ENCODE measurements at regions not wholly inside any gene's neighbourhood (a gene's known extent, or its start where the extent isn't known, plus 50 kb on each side); places are given as distances from the start of the nearest gene placed in this dataset.

DNA sequence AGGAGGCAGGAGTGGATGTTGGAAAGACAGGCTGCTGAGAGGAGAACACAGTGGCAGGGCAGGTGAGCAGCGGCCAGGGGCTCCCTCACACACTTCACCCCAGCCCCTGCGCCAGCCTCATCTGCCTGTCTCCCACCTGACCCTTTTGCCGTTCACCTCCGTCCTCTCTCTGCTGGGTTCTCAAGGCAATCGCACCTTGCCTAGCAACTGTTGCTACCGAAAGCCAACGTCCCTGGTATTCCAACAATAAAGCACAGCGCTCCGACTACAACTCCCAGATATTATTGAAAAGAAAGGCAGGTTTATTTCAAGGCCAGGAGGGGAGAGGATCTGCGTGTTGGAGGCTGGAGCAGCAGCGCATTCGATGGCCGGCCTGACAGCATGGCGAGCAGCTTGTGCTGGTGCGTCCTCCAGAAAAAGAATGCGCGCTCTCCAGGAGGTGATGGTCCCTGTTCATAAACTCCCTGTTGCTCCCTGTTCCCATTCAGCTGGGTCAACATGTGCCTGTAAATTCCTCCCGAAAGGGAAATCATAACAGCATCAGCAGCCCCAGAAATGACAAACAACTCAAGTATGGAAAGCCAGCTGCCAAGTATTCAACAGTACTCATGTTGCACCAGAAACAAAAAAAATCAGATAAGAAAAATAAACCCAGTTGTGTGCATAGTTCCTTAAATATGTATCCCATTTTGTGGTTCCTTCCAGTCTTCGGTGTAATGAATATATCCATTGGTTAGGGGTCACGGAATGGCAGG is 153.0 kb upstream of the DIO3 start:
- peak; percentile 67 to 95 for DNase-seq (ENCODE audit: low read depth in 1 of 2, low spot score in 1 of 2)
- in situ Hi-C loops (cut with HindIII; ENCODE audit: low pct_unique_long_range_greater_than_20kb, low sequenced_read_pairs), result no loop called here

DNA sequence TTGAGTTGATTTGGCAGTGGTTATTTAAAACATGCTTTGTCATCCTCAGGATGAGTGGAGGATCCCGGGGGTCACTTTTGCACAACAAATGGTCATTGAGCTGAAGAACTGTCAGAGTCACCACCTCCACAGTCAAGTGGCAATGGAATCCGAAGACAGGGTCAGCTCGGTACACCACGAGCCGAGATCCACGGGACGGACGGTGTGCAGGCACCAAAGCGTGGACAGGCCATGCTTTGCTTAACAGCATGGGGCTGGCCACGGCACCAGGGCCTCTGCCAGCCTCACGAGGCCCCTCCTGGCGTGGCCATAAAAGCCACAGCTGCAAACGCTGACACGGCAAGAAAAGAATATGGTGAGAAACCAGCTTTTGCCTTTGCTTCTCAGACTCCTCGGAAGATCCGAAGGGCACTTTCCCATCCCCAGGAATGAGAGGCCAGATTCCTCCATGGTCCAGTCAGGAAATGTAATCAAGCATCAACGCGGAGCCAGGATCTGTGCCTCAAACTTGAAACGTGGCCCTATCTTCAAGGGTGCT is 152.2 kb upstream of the DIO3 start:
- DNase-seq (ENCODE audit: low read depth in 1 of 2, low spot score in 1 of 2), result no peak
- TF ChIP-seq JUND (IDR thresholded peaks at IDR 0.05; ENCODE audit: low read depth), result no peak
- in situ Hi-C loops (cut with HindIII; ENCODE audit: low pct_unique_long_range_greater_than_20kb, low sequenced_read_pairs), result no loop called here

More for the DNA sequence above, 153.0 kb upstream of the DIO3 start:
- peak; percentile 66; the same call in 1 of the 2 replicates for TF ChIP-seq JUND (IDR thresholded peaks at IDR 0.05; ENCODE audit: low read depth)

DNA sequence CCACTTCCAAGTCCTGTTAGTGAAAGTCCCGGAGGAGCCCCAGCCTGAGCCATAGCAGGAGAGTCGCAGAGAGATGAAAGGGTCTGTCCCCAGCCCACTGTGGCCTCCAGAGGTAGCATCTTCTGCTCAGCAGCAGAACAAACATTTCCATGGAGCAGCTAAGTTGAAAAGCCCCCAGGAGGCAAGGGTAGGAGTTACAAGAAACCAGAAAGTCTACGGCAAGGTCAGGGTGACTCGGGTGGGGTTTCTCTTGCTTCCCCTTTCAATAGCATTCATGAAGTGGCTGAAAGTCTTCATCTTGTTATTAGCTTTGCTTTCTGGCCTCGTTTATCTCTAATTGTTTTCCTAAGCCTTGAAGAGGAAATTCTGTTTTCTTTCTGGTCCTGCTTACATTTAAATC is 151.2 kb upstream of the DIO3 start:
- DNase-seq (ENCODE audit: low read depth in 1 of 2, low spot score in 1 of 2), result no peak
- TF ChIP-seq JUND (IDR thresholded peaks at IDR 0.05; ENCODE audit: low read depth), result no peak
- in situ Hi-C loops (cut with HindIII; ENCODE audit: low pct_unique_long_range_greater_than_20kb, low sequenced_read_pairs), result no loop called here

DNA sequence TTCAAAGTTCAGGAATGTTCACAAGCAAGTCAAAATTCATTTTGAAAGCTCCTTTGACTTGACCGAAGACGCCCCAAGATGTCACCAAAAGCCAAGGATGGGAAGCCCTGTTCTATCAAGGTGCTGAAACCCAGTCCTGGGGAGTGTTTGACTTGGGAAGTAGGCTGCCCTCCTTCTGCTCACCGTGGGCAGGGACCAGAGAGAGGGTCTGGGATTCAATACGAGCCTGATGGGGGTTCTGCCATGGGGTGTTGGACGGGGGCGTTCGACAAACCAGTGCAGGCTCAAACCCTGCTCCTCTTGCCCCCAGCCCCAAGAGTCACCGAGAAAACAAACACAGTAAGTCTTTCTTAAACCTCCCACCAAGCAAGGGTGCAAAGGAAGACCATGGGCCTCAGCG is 150.1 kb upstream of the DIO3 start:
- DNase-seq (ENCODE audit: low read depth in 1 of 2, low spot score in 1 of 2), result no peak
- in situ Hi-C loops (cut with HindIII; ENCODE audit: low pct_unique_long_range_greater_than_20kb, low sequenced_read_pairs), result no loop called here
- no peak for TF ChIP-seq JUND (IDR thresholded peaks at IDR 0.05; ENCODE audit: low read depth)

DNA sequence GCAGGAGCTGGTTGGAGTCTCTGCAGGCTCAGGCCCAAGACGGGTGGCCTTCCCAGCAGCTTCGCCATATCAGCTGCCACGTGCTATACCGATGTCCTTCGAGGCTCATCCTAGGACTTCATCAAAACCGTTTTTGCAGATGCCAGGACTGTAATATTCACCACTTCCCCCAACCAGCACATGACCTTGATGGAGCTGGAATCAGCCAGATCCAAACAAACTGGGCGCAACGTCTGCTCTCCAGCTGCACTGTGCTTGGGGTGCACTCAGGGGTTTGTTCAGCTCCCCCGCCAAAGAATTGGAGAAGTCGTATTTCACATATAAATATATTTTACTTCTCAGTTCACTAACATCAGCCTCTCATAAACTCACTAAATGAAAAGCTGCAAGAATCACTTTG is 149.5 kb upstream of the DIO3 start:
- TF ChIP-seq JUND (IDR thresholded peaks at IDR 0.05; ENCODE audit: low read depth), result no peak
- DNase-seq (ENCODE audit: low read depth in 1 of 2, low spot score in 1 of 2), result no peak
- in situ Hi-C loops (cut with HindIII; ENCODE audit: low pct_unique_long_range_greater_than_20kb, low sequenced_read_pairs), result no loop called here

DNA sequence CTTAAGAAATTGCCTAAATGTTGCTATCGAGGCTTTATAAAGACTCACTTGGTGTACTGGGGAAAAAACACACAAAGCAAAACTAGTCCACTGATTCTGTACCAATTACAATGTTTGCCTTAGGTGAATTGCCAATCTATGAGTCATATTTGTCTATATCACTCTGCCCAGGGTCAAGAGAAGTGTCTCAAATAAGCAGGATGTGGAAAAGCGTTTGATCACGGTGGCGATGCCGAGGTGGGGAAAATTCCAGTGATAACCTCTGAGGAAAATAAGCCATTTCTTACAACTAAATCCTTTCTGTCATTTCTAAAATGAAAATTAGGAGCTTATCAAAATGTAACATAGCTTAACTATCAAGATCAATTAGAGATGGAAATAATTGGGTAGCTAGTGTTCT is 148.6 kb upstream of the DIO3 start:
- TF ChIP-seq JUND (IDR thresholded peaks at IDR 0.05; ENCODE audit: low read depth), result no peak
- DNase-seq (ENCODE audit: low read depth in 1 of 2, low spot score in 1 of 2), result no peak
- in situ Hi-C loops (cut with HindIII; ENCODE audit: low pct_unique_long_range_greater_than_20kb, low sequenced_read_pairs), result no loop called here

DNA sequence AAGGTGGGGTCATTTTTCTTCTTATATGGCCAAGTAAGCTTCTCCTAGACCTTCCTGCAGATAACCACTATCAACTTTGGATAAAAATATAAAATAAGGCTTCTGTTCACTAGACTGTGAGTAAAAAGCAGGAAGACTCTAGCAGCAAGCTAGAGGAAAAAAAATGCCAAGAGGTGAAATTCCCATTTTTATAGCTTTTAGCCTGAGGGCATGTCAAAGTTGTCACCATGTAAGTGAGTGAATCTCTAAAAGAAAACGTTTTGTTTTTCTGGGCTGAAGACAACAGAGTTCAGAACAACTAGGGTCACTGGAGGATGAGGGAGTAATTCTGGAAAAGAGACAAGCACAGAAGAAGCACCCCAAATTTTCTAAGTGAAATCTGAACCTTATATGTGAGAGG is 143.9 kb upstream of the DIO3 start:
- no peak for TF ChIP-seq JUND (IDR thresholded peaks at IDR 0.05; ENCODE audit: low read depth)
- DNase-seq (ENCODE audit: low read depth in 1 of 2, low spot score in 1 of 2), result peak in 1 of 2 experiments; percentile 15
- in situ Hi-C loops (cut with HindIII; ENCODE audit: low pct_unique_long_range_greater_than_20kb, low sequenced_read_pairs), result no loop called here

DNA sequence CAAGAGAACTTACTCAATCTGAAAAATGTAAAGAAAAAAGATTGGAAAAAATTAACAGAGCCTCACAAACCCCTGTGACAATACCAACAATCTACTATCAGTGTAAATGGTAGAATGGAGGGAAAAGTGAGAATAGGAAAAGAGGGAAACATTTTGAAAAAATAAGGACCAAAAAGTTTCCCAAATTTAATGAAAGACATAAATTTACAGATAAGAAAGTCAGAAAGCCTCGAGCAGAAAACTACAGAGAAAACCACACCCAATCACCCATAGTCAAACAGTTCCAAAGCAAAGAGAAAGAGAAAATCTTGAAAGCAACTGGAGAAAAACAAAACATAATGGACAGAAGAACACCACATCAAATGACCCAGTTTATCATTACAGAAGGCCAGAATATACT is 142.7 kb upstream of the DIO3 start:
- no peak for DNase-seq (ENCODE audit: low read depth in 1 of 2, low spot score in 1 of 2)
- in situ Hi-C loops (cut with HindIII; ENCODE audit: low pct_unique_long_range_greater_than_20kb, low sequenced_read_pairs), result no loop called here
- TF ChIP-seq JUND (IDR thresholded peaks at IDR 0.05; ENCODE audit: low read depth), result no peak

DNA sequence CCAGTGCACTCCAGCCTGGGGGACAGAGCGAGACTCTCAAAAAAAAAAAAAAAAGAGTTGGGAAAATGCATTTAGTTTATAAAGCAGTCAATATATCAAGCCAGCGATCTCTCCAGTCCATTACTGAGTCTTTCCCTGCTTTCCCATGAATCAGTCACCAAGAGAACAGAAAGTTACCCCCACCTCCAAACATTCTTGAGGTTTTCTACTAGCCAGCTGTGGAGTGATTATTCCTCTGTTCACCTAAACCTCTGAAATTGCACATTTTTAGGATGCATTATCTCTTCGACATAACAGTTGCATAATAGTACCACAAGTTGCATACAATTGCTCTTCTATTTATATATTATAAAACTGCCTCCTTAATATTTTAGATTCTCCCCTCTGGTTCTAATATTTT is 134.8 kb upstream of the DIO3 start:
- in situ Hi-C loops (cut with HindIII; ENCODE audit: low pct_unique_long_range_greater_than_20kb, low sequenced_read_pairs), result no loop called here
- TF ChIP-seq JUND (IDR thresholded peaks at IDR 0.05; ENCODE audit: low read depth), result no peak
- no peak for DNase-seq (ENCODE audit: low read depth in 1 of 2, low spot score in 1 of 2)

DNA sequence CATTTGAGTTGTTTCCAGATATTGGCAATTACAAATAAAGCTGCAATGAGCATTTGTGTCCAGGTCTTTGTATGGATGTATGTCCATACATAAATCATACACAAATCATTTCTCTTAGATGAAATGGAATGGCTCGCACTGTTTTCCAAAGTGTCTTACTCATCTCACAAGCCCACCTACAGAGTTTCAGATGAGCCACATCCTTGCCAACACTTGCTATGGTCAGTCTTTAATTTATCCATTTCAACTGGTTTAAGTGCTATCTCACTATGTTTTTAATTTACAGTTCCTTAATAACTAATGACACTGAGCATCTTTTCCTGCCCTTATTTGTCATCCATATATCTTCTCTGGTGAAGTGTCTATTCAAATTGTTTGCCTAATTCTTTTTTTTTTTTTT is 132.9 kb upstream of the DIO3 start:
- DNase-seq (ENCODE audit: low read depth in 1 of 2, low spot score in 1 of 2), result no peak
- no peak for TF ChIP-seq JUND (IDR thresholded peaks at IDR 0.05; ENCODE audit: low read depth)
- in situ Hi-C loops (cut with HindIII; ENCODE audit: low pct_unique_long_range_greater_than_20kb, low sequenced_read_pairs), result no loop called here

DNA sequence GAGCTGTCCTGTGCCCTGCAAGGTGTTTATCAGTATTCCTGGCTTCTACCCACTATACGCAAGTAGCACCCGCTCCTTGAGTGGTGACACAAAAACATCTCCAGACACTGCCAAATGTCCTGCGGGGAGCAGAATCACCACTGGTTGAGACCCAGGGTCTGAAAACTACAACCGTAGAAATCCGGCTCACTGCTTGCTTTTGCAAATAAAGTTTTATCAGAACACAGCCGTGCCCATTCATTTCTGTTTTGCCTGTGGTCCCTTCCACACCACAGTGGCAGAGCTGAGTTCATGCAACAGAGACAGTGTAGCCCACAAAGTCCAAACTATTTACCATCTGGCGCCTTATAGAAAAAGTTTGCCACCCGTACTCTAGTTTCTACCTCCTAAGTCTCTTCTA is 125.7 kb upstream of the DIO3 start:
- TF ChIP-seq JUND (IDR thresholded peaks at IDR 0.05; ENCODE audit: low read depth), result no peak
- in situ Hi-C loops (cut with HindIII; ENCODE audit: low pct_unique_long_range_greater_than_20kb, low sequenced_read_pairs), result no loop called here
- no peak for DNase-seq (ENCODE audit: low read depth in 1 of 2, low spot score in 1 of 2)

DNA sequence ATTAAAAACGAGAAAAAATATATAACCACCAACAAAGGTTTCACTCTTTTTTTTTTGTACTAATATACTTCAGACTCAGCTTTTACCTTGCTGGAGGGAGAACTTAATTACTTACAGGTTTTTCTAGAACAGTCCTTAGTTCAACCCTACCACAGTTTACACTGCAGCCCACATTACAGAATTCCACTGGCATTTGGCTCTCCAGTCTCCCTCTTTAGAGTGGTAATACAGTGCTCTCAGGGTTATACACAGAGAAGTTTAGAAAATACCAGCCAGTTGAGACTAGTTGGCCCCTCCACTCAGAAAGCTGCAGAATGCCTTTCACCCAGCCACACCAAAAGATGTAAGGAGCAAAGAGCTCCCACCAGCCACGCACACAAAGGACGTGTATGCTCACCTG is 122.3 kb upstream of the DIO3 start:
- in situ Hi-C loops (cut with HindIII; ENCODE audit: low pct_unique_long_range_greater_than_20kb, low sequenced_read_pairs), result no loop called here
- TF ChIP-seq JUND (IDR thresholded peaks at IDR 0.05; ENCODE audit: low read depth), result no peak
- no peak for DNase-seq (ENCODE audit: low read depth in 1 of 2, low spot score in 1 of 2)

DNA sequence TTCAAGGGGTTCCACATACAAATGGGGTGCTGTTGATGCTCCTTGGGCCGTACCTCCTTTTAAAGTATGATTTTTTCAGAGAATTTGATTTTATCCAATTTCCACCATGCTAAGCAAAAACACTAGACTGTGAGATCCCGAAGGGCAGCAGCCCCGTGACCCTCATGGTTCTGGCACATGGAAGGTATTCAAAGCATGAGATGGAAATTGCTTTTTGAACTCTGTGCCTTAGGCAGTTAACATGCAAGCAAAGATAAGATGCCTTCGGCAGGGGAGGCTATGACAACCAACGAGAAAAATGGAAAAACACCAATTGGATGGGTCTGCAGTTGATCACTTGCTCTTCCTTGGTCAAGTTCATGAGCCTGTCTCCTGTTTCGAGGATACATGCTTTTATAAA is 120.8 kb upstream of the DIO3 start:
- no peak for DNase-seq (ENCODE audit: low read depth in 1 of 2, low spot score in 1 of 2)
- in situ Hi-C loops (cut with HindIII; ENCODE audit: low pct_unique_long_range_greater_than_20kb, low sequenced_read_pairs), result no loop called here
- TF ChIP-seq JUND (IDR thresholded peaks at IDR 0.05; ENCODE audit: low read depth), result no peak

DNA sequence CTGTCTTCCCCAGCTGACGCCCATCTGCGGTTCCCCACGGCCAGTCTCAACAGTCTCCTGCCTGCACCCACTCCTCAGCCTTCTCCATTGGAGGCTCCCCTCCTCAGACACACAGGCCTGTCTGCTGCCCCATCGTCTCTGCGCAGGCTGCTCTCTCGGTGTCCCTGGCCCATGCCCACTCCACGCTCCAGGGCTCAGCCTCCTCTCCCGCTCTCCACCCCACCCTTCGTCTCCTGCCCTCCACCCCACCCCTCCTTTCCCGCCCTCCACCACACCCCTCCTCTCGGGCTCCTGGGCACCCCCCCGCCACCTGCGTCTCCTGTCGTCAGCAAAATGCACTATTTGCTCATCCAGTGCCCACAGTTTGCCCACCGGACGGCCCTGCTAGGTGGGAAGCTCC is 119.6 kb upstream of the DIO3 start:
- no peak for TF ChIP-seq JUND (IDR thresholded peaks at IDR 0.05; ENCODE audit: low read depth)

More for the DNA sequence above, 119.6 kb upstream of the DIO3 start:
- in situ Hi-C loops (cut with HindIII; ENCODE audit: low pct_unique_long_range_greater_than_20kb, low sequenced_read_pairs), result no loop called here
- DNase-seq (ENCODE audit: low read depth in 1 of 2, low spot score in 1 of 2), result no peak
